H9 (cell line): ENCODE measurements at regions not wholly inside any gene's neighbourhood (a gene's known extent, or its start where the extent isn't known, plus 50 kb on each side); places are given as distances from the start of the nearest gene placed in this dataset.

Experiments used
- DNase-seq: peaks from one replicate; pipeline ENCODE4 v3.0.0-alpha.2; 2017
- H2AFZ ChIP-seq: one replicate; pipeline ENCODE4 v1.6.1; 2013; ENCODE audit warnings: mild to moderate bottlenecking, low read length, control low read depth, moderate library complexity
- H2AK5ac ChIP-seq: 2 replicates; pipeline ENCODE4 v1.6.1; 2013; ENCODE audit warnings: low read length, control low read depth, mixed read lengths; ENCODE audit not compliant: insufficient read length
- H2BK120ac ChIP-seq: one replicate; pipeline ENCODE4 v1.6.1; 2013; ENCODE audit warnings: low read depth, mild to moderate bottlenecking, low read length, control low read depth, inconsistent platforms; ENCODE audit not compliant: poor library complexity, severe bottlenecking
- H2BK12ac ChIP-seq: 2 replicates; pipeline ENCODE4 v1.6.1; 2013; ENCODE audit warnings: low read length, control low read depth, mixed read lengths, low read depth; ENCODE audit not compliant: insufficient read length
- H2BK15ac ChIP-seq: 2 replicates; pipeline ENCODE4 v1.6.1; 2013; ENCODE audit warnings: low read depth, low read length, control low read depth
- H2BK20ac ChIP-seq: one replicate; pipeline ENCODE4 v1.6.1; 2013; ENCODE audit warnings: low read depth, mild to moderate bottlenecking, low read length, control low read depth, inconsistent platforms; ENCODE audit not compliant: poor library complexity, severe bottlenecking
- H2BK5ac ChIP-seq: 2 replicates; pipeline ENCODE4 v1.6.1; 2013; ENCODE audit warnings: low read length, control low read depth, mixed read lengths; ENCODE audit not compliant: insufficient read length
- H3K14ac ChIP-seq: 2 replicates; pipeline ENCODE4 v1.6.1; 2013; ENCODE audit warnings: low read length, control low read depth; ENCODE audit not compliant: insufficient read depth
- H3K18ac ChIP-seq: 2 replicates; pipeline ENCODE4 v1.6.1; 2013; ENCODE audit warnings: low read depth, mild to moderate bottlenecking, mixed read lengths, low read length, control low read depth; ENCODE audit not compliant: insufficient read length
- H3K23ac ChIP-seq: 2 replicates; pipeline ENCODE4 v1.6.1; 2013; ENCODE audit warnings: low read length, control low read depth, mixed read lengths, low read depth; ENCODE audit not compliant: insufficient read length
- H3K23me2 ChIP-seq: 2 replicates; pipeline ENCODE4 v1.6.1; 2013; ENCODE audit warnings: low read depth, mild to moderate bottlenecking, mixed read lengths, low read length, control low read depth; ENCODE audit not compliant: insufficient read length, poor library complexity, severe bottlenecking
- H3K27ac ChIP-seq: 2 replicates; pipeline ENCODE4 v1.5.1; 2013; ENCODE audit warnings: low read length, control low read depth, mixed read lengths, low read depth; ENCODE audit not compliant: insufficient read length
- H3K27me3 ChIP-seq: 2 replicates; pipeline ENCODE4 v1.6.1; 2013; ENCODE audit warnings: low read length, control low read depth, inconsistent platforms; ENCODE audit not compliant: insufficient read depth
- H3K4ac ChIP-seq: 2 replicates; pipeline ENCODE4 v1.6.1; 2013; ENCODE audit warnings: low read depth, mild to moderate bottlenecking, control low read depth, inconsistent platforms, low read length, moderate library complexity
- H3K4me1 ChIP-seq: 2 replicates; pipeline ENCODE4 v1.6.1; 2013; ENCODE audit warnings: low read length, control low read depth, inconsistent platforms; ENCODE audit not compliant: insufficient read depth
- H3K4me2 ChIP-seq: 2 replicates; pipeline ENCODE4 v1.6.1; 2013; ENCODE audit warnings: low read length, control low read depth, mixed read lengths; ENCODE audit not compliant: insufficient read length, insufficient read depth
- H3K56ac ChIP-seq: 2 replicates; pipeline ENCODE4 v1.6.1; 2013; ENCODE audit warnings: low read depth, mild to moderate bottlenecking, mixed read lengths, low read length, control low read depth; ENCODE audit not compliant: insufficient read length
- H3K79me1 ChIP-seq: 2 replicates; pipeline ENCODE4 v1.6.1; 2013; ENCODE audit warnings: low read depth, mild to moderate bottlenecking, moderate library complexity, low read length, control low read depth, inconsistent platforms; ENCODE audit not compliant: insufficient read depth, poor library complexity, severe bottlenecking
- H3K79me2 ChIP-seq: 2 replicates; pipeline ENCODE4 v1.6.1; 2013; ENCODE audit warnings: low read length, control low read depth, inconsistent platforms; ENCODE audit not compliant: insufficient read depth
- H3K9ac ChIP-seq: 2 replicates; pipeline ENCODE4 v1.6.1; 2013; ENCODE audit warnings: low read length, control low read depth, mixed read lengths; ENCODE audit not compliant: insufficient read length; ENCODE audit errors: extremely low read depth
- H3K9me3 ChIP-seq: one replicate; pipeline ENCODE4 v1.6.1; 2013; ENCODE audit warnings: low read depth, low read length, inconsistent platforms; ENCODE audit not compliant: control insufficient read depth
- H3T11ph ChIP-seq: one replicate; pipeline ENCODE4 v1.6.1; 2013; ENCODE audit warnings: mild to moderate bottlenecking, low read length, control low read depth, inconsistent platforms
- H4K20me1 ChIP-seq: one replicate; pipeline ENCODE4 v1.6.1; 2013; ENCODE audit not compliant: control insufficient read depth, insufficient read length, insufficient read depth
- H4K5ac ChIP-seq: 2 replicates; pipeline ENCODE4 v1.6.1; 2013; ENCODE audit warnings: low read depth, mild to moderate bottlenecking, mixed read lengths, low read length, control low read depth; ENCODE audit not compliant: insufficient read length
- H4K8ac ChIP-seq: replicated peaks from 2 replicates; pipeline ENCODE4 v1.6.1; 2013; ENCODE audit warnings: low read length, control low read depth, mixed read lengths, low read depth; ENCODE audit not compliant: insufficient read length
- H4K91ac ChIP-seq: 2 replicates; pipeline ENCODE4 v1.6.1; 2013; ENCODE audit warnings: low read depth, mild to moderate bottlenecking, moderate library complexity, mixed read lengths, low read length, control low read depth; ENCODE audit not compliant: insufficient read length
- H3K27ac Mint-ChIP-seq, 3 experiments: 2 replicates in 2 of 3; 3 replicates in 1 of 3; pipeline ENCODE4 v1.8.0; 2020 to 2021; ENCODE audit warnings: mixed read lengths in 3 of 3, mild to moderate bottlenecking in 1 of 3, moderate library complexity in 1 of 3
- H3K27me3 Mint-ChIP-seq: 2 replicates; pipeline ENCODE4 v1.8.0; 2021; ENCODE audit warnings: low read depth, mild to moderate bottlenecking, moderate library complexity, mixed read lengths
- H3K36me3 Mint-ChIP-seq, 3 experiments: 2 replicates in 2 of 3; 3 replicates in 1 of 3; pipeline ENCODE4 v1.8.0; 2020 to 2021; ENCODE audit warnings: low read depth in 3 of 3, mixed read lengths in 3 of 3; ENCODE audit not compliant: insufficient read depth in 1 of 3
- H3K4me1 Mint-ChIP-seq, 2 experiments: 2 replicates each; pipeline ENCODE4 v1.8.0; 2020; ENCODE audit warnings: mixed read lengths in 2 of 2
- H3K4me3 Mint-ChIP-seq, 2 experiments: 2 replicates in 1 of 2; 3 replicates in 1 of 2; pipeline ENCODE4 v1.8.0; 2020 to 2021; ENCODE audit warnings: mild to moderate bottlenecking in 2 of 2, mixed read lengths in 2 of 2, moderate library complexity in 1 of 2
- H3K9me3 Mint-ChIP-seq, 2 experiments: 2 replicates in 1 of 2; 3 replicates in 1 of 2; pipeline ENCODE4 v1.8.0; 2020; ENCODE audit warnings: mild to moderate bottlenecking in 2 of 2, mixed read lengths in 2 of 2, moderate library complexity in 1 of 2
- CTCF ChIP-seq: fragments of 200-600 bp; sonication (generic); conservative IDR thresholded peaks from 3 replicates; pipeline ENCODE4 v1.8.0; 2021; ENCODE audit warnings: antibody characterized with exemption, mild to moderate bottlenecking

- Histone ChIP-seq H4K91ac (no peak overlapping the region), H3K23ac (no peak overlapping the region), H3K4me1 (no peaks in the 10 kb centered on the region), H4K8ac (no peak overlapping the region), H3K18ac (no peak overlapping the region), H3K4ac (no peak overlapping the region), H2AK5ac (no peak overlapping the region), H3K56ac (no peak overlapping the region), H3K9ac (no peak overlapping the region), H2BK15ac (no peak overlapping the region), H2BK12ac (no peak overlapping the region), H4K5ac (no peak overlapping the region), H2AFZ (no peak overlapping the region), H3K27ac (no peak overlapping the region), H3K27me3 (no peaks in the 10 kb centered on the region), H3K9me3 (peaks cover 43% of the 10 kb centered on the region), H2BK120ac (no peak overlapping the region), H3K79me1 (no peaks in the 10 kb centered on the region), H2BK20ac (no peak overlapping the region), H3K79me2 (no peaks in the 10 kb centered on the region; the same call in 1 of the 2 replicates), H2BK5ac (no peak overlapping the region), H4K20me1 (no peaks in the 10 kb centered on the region), H3K23me2 (no peaks in the 10 kb centered on the region), H3K4me2 (no peak overlapping the region), H3T11ph (no peak overlapping the region), H3K14ac (no peak overlapping the region)
- DNase-seq, result no peak
- TF ChIP-seq CTCF, result no peak
- Mint-ChIP-seq H3K4me1 (no peaks in the 10 kb centered on the region), H3K27ac (no peak overlapping the region), H3K4me3 (no peak overlapping the region), H3K36me3 (peaks cover 2 to 4% (median 4%) of the 10 kb centered on the region in 3 experiments; a peak in 5 of 7 replicates), H3K27me3 (no peaks in the 10 kb centered on the region), H3K9me3 (peaks cover 40% of the 10 kb centered on the region in 2 experiments)
Observed at GRCh38 chrX:151336809-151337208, 60.2 kb upstream of the VMA21 start.
